ENCODE measurements at regions not wholly inside any gene's neighbourhood (a gene's known extent, or its start where the extent isn't known, plus 50 kb on each side); places are given as distances from the start of the nearest gene placed in this dataset.

DNA sequence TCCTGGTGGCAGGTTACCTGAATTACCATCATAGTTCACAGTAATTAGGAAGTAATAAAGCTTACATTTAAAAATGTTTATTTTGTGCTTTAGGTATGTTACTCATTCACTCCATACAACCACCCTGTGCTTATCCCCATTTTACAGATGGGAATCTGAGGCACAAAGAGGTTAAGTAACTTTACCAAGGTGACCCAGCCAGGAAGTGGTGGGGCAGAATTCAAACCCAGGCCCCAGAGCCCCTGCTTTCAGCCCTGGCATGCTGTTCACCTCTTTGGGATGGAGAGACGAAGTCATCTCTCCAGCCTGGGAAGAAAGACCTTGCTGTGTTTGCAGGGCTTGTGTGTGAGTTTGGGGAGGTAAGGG lies 285.6 kb upstream of the TPM1 start:
- no peak for FAIRE-seq

DNA sequence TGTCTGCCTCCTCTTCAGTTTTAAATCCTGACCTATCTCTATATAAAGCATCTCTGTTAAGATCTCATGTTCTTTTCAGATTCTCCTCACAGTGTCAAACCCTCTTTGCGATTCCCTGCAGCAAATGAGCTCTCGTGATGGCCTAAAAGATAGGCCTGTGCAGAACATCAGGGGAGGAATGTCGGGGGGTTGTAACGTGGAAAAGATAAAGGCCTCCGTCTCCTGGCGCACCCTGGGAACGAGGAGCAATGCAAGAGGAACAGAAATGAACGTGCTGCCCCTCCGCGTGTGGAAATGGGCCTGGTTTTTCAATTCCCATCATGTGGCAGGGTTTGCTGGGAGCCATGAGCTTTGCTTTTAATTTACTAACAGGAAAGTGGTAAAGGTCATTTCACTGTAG lies 285.0 kb upstream of the TPM1 start:
- no peak for FAIRE-seq

DNA sequence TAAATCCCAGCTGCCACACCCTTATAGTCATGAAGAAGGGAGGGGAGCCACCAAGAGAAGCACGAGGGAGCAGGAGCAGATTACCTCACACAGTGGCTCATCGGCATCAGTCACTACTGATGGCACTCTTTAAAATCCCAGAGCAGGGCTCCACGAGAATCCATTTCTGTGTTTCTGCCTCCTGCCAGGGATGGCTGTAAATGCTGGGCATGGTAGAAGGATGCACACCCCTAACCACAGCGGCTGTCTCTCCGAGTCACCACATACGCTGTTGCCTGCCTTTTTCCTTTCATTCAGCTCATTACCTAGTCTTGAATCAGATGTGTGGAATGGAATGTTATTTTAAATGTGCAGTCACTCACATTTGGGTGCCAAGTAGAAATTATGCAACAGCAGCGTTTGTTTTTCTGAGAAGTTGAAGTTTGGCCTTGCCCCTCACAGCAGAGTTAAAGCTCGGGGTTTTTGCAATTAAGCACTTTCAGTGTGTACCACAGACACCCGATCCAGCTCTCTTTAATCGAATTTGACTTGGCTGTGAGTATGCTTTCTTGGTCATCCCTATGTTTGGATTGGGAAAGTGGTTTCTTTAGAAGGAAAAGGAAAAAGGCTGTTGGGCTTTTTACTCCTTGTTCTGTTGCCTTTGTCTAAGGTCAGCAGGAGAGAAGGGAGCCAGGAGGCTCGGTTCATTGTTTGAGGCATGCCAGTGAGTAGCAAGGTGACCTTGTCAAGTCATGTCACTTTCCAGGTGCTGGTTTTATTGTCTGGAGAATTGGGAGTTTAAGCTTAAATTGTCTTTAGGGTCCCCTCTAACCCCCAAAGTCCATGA lies 284.2 kb upstream of the TPM1 start:
- no peak for FAIRE-seq

DNA sequence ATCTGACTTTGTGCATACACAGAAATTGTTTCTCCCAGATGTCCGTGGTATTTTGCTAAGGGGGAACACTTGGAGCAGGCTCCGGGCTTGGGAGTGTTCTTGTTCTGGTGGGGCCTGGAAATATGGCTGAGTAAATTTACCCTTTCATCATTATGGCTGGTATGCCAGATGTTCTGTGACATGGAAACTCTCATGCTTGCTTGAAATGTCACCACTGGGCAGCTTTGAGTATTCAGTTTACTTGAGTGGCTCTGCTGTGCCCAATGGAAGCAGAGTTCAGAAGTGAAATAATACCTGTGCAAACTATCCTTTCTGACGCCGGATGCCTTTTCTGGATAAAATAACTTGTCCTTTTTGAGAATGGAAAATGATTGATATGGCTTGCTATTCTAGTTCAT lies 283.6 kb upstream of the TPM1 start:
- no peak for FAIRE-seq

DNA sequence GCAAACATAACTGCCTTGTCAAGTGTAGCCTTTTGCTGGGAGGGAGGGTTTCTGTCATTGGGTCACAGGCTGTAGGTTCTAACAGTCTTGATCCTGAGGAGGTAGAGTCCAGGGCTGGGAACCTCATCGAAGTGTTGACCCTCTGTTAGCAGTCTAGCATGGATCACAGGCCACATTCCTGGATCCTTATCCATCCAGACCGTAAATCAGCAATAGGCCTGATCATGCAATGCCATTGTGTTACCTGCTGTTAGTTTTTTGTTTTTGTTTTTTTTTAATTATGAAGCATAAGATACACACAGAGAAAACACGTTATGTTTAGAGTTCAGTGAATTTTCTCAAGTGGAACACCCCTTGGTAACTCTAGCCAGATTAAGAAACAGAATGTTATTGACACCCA lies 282.0 kb upstream of the TPM1 start:
- no peak for FAIRE-seq

DNA sequence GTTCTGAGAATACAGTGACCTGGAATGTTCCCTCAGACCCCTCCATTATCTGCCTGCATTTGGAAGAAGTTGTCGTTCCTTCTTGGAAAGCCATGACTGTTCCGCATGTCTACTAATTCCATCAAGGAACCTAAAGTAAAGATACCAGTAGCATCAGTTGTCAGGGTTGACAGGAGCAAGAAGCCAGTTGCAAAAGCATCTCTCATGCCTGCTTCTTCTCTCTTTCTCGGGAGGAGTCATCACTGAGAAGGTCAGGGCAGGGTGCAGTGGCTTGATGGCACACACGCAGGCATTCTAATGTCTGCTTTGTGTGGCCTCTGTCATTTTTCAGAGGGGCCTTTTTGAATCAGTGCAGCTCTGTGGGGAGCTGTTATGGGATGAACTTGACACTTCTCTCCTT lies 276.6 kb upstream of the TPM1 start:
- no peak for FAIRE-seq

DNA sequence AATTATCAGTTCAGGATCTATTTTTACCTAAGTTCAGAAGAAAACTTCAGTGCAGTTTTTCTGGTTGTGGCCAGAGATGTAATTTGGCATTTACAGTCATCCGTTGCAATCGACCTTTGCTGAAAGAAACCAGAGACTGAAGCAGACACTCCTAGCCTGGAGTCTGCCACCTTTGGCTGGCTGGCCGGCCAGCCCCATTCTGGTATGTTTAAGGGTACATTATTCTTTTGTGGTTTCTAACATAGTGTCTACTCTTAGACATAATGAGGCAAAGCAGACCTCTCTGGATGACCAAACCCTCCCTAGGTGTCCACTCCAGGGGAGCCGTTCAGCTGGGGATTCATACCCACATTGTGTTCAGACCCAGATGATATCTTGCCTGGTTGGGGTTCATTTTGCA lies 275.9 kb upstream of the TPM1 start:
- FAIRE-seq = no peak

DNA sequence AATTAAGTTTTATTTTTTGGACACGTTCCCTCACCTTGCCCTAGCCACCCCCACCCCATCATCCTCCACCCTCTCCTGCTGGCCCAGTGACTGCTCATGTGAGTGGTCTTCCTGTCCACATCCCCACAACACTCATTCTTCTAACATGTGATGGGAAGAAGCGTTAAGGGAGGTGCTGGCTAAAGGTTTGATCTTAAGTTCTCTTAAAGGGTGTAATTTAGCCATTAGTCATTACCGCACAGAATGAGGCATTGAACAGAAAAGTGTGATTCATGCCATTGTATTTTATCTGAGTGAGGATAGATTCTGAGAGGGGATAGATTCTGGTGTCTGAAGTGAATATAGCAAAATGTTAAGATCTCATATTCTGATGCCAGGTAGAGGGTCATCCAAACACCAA lies 272.9 kb upstream of the TPM1 start:
- FAIRE-seq = no peak

DNA sequence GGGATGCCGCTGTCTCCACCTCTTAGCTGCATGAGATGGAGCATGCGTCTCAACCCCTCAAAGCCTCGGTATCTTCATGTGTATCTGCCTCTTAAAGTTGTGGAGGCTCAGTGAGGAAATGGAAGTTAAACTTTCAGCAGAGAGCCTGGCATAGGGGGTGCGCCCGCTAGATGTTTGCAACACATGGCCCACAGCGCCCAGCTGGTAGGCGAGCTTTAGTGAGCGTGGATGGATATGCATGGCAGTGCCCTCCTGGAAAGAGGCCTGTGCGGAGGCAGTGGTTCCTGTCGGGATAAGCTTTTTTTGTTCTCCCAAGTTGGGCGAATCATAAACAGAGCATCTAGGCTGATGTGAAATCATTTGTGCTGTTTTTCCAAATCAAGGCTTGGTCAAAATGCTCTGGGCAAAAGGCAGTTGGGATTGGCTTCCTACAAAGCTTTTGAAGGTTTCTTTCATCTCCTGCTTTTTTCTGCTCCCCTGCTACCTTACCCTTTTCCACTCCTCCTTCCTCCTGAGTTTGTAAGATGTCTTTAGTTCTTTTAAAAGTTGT lies 272.4 kb upstream of the TPM1 start:
- FAIRE-seq = no peak

DNA sequence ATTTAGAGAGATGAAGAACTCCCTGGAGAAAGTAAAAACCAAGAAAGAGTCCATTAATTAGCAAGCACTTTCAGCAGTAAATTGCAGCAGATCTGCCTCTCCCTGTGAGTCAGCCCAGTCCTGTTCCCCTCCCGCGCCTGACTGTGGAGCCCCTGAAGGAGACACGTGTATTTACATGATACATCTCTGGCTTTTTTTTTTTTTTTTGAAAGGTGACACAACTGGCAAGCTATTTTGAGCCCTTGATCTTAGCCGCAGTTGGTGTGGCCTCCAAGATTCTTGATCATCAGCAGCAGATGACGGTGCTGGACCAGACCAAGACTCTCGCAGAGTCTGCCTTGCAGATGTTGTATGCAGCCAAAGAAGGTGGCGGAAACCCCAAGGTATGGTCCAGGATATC lies 271.8 kb upstream of the TPM1 start:
- no peak for FAIRE-seq

DNA sequence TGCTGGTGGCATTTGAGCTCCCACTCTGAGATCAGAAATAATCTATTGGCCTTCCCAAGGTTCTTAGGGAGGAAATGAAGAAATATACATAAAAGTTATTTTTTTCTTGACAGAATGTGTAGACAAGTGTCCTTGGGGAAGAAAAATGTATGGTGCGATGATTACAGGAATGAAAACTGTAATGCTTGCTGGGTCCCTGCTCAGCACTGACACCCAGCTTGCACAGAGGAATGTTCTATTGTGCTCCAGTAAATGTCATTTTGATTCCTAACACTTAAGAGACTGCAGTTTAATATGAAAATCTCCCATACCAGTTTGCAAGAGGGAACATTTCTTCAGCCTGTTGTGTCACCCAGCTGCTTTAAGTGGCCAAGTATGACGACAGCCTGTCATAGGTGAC lies 271.3 kb upstream of the TPM1 start:
- FAIRE-seq = no peak

DNA sequence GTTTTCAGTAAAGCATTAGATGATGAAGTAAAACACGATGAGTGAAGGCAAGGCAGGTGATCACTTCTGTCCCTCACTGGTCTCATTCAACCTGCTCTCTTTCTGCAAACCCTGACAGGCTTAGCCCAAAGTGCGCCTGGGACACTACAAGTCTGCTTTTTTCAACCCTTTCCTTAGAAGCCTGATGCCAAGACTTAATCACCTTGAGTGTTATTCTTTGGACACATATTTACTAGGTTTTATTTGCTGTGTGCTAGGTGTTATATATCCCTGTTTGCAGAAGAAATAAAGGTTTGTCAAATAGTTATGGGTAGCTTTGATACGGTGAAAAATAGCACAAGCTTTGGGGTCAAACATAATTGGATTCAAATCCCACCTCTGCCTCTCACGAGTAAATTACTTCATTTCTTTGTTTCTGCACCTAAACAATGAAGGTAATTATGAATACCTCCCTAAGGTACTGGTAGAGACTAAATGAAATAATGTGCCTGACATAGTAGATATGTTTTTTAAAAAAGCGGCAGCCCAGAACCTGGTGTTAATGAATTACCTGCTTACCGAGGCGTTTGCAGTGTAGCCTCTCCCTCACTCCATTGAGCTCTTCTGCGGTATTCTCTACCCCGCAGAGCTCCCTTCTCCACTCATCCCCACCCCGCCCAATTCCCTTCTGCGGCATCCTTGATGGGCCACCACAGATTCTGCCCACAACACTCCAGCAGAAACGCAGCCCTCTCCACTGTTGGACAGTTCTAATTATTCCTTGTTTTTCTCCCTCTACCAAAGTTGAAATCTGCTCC lies 269.0 kb upstream of the TPM1 start:
- no peak for FAIRE-seq

DNA sequence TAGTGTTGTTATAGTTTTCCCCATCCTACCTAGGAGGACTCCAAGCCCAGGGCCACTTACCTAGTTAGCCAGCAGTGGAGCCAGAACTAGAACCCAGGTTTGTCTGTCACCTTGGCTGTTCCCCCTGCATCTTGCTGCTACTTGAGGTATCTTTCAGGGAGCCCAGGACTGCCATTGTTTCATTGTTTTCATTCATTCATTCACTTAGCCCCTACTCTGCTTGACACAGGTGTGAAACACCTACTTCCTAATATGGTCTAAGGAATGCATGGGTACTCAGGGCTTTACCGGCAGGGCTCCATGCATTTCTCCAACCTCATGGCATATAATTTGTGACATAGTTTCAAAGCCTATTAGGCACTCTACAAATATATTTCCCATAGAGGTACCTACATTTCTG lies 266.6 kb upstream of the TPM1 start:
- FAIRE-seq = no peak

DNA sequence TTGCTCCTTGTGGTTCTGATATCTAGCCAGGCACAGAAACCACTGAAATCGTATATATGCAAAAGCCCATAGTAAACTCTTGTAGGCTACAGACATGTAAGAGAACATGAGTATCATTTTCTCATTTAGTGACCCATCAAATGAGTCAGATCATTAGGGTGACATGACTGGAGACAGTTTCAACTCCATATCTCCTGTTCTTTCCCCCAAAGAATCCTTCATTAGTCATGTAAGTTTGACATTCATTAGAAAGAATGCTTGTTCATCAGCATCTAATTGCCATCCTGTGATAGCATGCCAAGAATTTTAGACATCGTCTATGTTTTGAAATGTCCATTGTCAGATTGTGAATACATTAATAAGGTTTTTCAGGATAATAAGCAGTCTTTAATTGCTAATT lies 264.9 kb upstream of the TPM1 start:
- FAIRE-seq = no peak

DNA sequence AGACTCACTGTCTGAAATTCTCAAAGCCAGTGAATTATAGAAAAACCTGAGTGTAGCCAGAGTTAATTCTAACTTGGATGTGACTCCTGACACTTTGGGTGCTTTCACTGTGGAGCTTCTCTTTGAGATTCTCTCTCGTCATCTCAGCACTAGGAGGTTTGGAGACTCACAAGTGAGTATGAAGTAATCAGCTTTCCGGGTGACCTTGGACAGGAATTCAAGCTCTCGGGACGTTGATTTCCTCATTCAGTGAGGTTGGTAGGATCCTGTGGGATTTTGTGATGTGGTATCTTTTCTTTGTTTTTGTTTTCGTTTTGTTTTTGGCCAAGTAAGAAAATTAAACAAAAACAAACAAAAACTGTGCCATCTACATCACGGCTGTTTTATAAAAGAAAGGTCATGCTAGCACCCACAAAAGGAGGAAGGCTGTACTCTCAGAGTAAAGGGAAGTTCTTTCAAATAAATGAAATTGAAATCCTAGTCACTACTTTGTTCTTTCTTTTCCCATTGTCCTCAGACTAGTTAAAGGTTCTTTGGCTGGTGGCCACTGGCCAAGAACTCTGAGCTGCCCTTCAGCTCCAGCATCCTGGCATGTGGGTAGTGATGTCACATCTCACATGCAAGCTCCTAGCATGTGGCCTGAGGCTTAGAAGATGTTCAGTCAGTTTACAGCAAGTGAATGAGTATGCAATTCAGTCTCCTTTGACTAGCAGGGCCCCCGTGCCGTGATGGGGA lies 263.3 kb upstream of the TPM1 start:
- FAIRE-seq = peak; percentile 63

DNA sequence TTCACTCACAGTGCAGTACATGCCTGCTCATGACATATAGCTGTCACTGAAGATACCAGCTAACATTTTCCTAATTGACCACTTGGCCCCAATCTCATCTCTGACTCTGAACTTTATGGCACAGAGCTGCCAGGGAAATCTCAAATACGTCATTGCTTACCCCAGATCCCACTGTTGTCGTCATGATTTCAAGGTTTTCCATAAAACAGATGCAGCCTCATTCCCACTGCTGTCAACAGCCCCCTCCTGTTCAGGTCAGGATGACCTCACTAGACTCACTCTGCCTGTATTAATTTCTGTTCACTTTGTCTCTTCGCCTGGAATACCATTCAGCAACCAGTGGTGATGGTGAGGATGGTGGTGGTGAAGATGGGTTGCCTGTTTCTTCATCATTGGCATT lies 262.6 kb upstream of the TPM1 start:
- no peak for FAIRE-seq

DNA sequence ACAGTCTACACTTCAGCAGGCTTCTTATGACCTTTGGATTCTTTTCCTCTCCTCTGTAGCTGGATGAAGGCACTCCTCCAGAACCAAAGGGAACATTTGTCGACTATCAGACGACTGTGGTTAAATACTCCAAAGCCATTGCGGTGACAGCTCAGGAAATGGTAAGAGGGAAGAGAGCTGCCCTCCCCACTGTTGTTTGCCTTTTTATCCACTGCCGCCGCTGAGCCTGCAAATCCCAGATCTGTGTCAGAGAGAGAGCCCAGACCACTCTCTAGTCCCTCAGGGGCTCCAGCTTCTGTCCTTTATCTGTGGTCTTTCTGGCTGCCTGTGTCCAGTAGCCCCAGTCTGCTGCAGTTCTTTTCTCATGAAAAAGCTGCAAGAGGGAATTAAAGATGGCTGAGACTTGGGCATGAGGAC lies 261.5 kb upstream of the TPM1 start:
- no peak for FAIRE-seq

DNA sequence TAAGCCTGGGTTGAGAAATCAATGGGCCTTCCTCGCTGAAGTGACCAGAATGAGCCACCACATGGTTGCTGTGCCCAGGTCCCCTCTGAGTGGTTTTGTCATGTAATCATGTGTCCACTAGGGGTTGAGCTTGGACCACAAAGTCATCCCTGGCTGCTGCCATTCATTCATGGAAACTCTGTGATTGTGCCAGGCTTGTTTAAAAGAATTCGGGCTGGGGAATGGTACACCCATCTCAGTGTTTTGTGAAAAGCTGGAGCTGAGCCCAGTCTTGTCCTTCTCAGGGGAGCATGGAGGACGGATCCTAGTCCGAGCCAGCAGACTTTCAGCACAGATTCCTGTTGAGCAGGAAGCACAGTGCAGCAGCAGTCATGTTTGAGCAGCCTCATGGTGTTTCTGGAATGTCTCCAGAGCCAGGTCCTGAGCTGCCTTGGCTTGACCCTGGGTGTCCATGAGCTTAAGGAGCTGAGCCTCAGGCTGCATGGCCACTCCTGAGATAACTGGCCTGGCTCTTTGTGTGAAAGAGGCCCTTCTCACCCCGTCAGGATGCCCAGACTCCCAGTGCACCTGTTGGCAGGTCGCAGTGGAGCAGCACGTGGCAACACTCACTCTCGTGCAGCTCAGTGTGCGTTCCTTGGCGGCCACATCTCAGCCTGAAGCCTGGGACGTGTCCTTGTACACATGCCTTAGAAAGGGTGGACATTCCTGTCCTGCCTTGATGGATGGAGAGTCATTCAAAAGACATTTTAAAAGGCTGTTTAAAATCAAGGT lies 260.3 kb upstream of the TPM1 start:
- FAIRE-seq = peak; percentile 70

DNA sequence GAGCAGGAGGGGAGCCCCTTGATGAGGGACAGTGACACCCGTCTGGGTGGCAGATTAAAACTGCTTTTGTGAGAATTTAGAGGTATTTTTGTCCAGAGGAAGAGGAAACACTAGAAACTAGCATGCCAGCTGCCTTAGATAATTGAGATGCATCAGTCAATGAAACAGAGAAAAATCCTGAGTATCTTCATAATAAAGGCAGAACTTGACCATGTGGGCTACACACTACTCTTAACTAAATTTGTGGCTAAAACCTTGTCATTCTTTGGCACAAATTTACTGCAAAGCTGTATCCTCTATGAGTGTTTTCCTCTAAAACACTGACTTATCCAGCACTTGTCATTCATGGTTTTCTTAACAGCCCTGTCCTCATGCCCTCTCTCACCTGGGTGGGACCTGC lies 259.7 kb upstream of the TPM1 start:
- no peak for FAIRE-seq

DNA sequence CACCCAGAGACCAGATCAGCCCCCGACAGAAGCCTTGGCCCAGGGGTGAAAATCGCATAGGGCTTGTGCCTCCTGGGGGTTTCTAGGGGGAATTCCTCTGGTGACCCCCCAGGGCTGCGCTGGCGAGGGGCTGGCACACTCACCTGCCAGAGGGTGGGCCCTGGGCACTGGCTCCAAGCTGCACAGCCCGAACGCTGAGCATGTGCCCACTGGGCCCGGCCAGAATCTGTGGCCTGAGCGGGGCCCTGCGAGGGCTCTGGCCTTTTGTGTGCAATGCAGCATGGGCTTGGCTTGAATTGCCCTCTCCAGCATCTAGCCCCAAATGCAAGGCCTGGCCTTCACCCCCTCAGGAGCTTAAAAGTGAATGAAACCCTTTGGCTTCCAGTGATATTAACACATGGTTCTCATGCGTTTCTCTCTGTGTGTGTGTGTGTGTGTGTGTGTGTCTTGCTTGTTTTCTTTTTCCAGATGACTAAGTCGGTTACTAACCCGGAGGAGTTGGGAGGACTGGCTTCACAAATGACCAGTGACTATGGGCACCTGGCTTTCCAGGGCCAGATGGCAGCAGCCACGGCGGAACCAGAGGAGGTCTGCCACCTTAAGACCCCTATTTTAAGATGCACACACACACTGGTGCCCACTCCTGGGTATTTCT lies 259.1 kb upstream of the TPM1 start:
- FAIRE-seq = no peak

DNA sequence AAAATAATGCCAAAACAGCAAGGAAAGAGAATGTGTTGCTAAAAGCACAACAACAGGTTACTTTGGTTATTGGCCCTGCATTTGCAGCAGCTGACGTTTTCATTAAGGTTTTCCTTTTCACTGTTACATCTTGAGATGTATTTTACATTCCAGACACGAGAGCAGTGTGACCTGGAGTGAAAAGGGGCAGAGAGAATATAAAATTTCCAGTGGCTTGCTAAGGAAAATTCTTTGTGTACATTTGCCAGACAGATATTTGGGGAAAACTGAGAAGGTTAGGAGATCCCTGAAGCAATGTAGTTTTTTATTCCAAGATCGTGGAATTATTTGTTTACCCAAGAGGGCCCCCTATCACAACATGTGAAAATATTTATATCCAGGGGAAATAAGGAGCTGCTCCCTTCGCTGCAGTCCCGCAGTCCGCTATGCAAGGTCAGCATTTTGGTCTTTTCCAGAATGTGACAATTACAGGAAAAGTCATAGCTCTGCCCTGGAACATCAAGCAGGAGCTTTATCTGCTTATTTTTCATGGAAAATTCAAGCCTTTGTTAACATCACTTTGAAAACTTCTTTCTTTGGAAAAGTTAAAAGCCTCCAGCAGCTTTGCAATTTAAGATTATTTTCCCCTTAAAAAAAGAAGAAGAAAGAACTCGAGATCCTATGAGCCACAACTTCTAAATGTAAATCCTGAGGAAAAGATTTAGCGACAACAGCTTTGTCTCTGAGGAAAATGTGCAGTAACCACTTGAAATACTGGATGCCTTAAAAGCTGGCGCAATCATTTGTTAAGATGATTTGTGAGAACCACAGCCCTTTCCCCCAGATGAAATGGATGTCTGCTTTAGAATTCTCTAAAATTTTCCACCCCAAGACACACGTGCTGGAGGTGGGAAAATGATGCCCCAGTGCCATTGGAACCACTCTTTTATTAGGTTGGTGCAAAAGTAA lies 256.4 kb upstream of the TPM1 start:
- peak; percentile 85 for FAIRE-seq
